ENCODE measurements at regions not wholly inside any gene's neighbourhood (a gene's known extent, or its start where the extent isn't known, plus 50 kb on each side); places are given as distances from the start of the nearest gene placed in this dataset.

DNA sequence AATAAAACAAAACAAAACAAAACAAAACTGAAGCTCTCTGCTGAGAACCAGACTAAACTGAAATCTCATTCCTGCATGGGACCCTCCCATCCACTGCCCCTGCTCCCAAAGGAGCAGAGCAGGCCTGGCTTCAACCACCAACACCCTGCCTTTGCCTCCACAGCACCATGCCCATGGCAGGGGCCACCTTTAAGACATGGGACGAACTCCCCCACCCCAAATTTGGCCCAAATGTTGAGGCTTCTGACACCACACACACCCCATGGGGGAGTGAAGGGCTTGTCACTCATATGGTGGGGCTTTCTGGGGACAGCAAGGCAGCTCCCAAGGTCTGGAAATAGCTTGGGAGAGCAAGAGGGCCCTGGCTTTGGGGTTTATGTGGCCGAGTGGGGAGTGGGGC is 177.2 kb downstream of the KIF26A start:
- TF ChIP-seq CTCF (IDR thresholded peaks at IDR 0.05; ENCODE audit: insufficient read depth, low read depth, low read length, missing control alignments): no peak

DNA sequence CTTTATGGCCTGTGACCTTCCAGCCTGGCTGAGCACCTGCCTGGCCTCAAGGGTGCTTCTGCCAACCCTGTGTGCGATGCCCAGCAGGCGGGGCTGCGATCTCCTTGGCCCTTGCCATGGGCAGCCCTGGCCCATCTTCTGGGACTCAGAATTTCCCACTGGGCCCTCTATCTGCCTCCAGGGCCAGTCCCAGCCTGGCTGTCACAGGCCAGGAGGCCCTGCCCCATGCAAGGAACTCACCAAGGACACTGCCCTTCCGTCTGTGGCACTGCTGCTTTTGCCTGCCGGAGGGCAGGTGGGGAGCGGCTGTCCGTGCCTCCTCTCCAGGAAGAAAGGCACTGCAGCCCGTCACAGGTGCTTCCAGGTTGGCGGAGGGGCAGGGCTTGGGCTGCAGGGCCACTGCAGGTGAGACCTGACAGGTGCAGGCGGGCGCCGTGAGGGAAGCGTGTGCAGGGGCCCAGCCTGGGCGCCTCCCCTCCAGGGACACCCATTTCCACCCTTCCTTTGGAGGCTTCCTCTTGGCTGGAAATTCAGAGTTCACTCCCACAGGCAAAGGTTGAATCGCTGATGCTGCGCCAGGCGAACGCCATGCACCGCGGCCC is 177.8 kb downstream of the KIF26A start:
- DNase-seq (ENCODE audit: low read depth): no peak
- no peak for TF ChIP-seq CTCF (IDR thresholded peaks at IDR 0.05; ENCODE audit: insufficient read depth, low read depth, low read length, missing control alignments)
- no peak overlapping the region for H3K4me3 ChIP-seq (ENCODE audit: low read length)

More for the DNA sequence above, 177.2 kb downstream of the KIF26A start:
- DNase-seq (ENCODE audit: low read depth): no peak
- no peak overlapping the region for H3K4me3 ChIP-seq (ENCODE audit: low read length)

DNA sequence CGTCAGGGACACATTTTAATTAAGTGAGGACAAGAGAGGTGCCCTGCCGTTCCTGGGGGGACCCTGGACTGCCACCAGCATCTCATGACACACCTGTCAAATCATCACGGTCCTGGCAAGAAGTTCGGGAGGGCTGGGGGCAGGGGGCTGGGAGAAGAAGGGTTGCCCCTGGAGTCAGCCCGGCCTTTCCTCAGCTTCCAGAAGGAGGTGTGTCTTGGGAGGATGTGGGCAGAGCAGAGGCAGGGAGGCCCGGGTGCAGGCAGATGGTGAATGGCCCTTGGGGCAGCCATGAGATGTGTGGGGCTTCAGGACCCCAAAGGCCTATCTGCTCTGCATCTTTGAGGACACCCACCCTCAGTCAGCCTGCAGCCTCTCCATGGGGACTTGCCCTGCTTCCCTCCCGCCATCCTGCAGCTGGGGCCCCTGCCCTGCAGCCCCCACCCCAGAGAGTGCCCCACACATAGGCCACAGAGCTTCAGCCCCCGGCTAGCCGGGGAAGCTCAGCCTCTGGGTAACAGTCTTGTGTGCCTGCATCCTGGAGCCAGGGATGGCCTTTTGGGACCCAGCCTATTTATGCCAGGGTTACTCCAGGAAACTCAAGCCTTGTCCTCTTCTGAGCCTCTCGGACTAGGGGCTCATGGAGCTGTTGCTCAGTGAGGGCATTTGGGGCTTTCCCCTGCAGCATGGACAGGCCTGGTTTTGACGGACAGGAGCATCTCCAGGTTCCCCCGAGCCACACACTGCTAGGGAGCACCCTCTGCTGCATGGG is 178.5 kb downstream of the KIF26A start:
- TF ChIP-seq CTCF (IDR thresholded peaks at IDR 0.05; ENCODE audit: insufficient read depth, low read depth, low read length, missing control alignments): no peak
- no peak for DNase-seq (ENCODE audit: low read depth)

DNA sequence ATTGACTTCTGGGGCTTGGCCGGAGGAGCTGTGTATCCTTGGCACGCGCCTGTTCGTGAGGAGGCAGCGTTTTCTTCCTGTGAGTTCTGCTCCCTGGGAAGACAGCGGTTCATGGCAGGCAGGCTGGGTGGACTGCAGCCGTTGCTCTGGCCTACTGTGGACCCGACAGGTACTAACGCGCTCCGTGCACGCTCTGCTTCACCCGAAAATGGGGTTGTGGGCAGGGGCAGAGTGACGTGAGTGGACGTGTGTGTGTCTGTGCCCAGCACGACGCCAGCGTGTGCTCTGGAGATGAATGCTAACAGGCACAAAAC is 179.1 kb downstream of the KIF26A start:
- DNase-seq (ENCODE audit: low read depth): no peak
- no peak overlapping the region for H3K4me3 ChIP-seq (ENCODE audit: low read length)

More for the DNA sequence above, 178.5 kb downstream of the KIF26A start:
- H3K4me3 ChIP-seq (ENCODE audit: low read length): no peak overlapping the region

DNA sequence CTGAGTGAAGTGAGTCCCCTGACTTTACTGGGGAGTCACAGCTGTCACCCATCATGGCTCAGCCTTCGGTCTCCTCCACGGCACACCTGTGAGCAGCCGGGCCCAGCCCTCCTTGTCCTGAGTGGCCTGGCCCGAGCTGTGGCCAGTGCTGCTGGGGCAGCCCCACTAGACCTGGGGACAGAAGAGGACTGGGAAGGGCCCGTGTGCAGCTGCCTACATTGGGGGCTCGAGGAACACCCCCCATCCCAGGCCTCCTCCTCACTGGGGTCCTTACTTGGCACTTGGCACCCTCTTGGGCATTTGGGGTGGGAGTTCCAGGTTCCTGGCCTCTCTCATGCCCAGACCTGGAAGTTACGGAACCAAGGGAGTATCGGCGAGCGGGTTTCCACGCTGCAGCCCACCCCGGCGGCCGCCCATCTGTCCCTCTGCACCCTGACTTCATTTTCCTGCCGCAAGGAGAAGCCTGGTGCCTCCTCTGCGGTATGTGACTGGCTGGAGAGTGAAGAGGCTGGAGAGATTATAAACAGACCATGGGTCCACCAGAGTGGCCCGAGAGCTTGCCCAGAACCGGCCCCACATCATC is 179.7 kb downstream of the KIF26A start:
- no peak overlapping the region for H3K4me3 ChIP-seq (ENCODE audit: low read length)
- no peak for TF ChIP-seq CTCF (IDR thresholded peaks at IDR 0.05; ENCODE audit: insufficient read depth, low read depth, low read length, missing control alignments)
- DNase-seq (ENCODE audit: low read depth): no peak

More for the DNA sequence above, 179.1 kb downstream of the KIF26A start:
- no peak for TF ChIP-seq CTCF (IDR thresholded peaks at IDR 0.05; ENCODE audit: insufficient read depth, low read depth, low read length, missing control alignments)

DNA sequence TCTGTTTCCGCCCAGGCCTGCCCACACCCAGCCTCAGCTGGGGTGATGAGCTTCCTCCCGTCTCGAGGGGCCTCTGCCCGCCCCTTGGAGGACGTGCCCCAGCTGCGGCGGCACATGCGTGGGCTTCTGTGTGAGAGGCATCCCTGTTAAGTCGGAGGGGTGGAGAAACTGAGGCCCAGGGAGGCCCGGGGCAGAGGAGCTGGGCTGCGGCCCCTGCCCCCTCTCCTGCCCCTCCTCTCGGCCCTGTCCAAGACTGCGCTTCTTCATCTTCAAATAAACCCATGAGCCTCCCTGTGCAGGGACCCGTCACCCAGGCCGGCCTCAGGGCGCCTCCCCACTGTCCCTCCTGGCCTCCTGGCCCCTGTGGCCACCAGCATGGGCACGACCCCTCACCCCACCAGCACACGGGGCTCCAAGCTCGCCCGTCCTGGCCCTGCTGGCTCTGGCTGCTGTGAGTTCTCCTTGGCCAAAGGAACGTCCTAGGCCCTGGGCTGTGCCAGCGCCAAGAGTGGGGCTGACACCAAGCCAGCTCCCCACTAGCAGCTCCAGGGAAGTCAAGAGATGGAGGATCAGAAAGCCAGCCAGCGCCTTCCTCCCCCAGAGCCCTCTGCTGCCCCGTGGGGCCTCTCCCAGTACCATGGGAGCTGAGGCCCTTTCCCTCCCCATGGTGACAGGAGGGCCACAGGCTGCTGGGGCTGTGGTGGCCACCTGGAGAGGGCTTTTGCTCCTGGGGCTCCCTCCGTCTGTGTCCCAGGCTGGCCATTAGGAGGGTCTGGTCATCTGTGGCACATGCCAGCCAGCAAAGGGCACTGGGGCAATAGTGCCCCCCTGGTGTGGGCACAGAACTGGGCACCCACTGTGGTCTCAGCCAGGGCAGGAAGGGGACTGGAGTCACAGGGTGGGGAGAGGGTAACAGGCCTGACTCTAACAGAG is 180.4 kb downstream of the KIF26A start:
- no peak overlapping the region for H3K4me3 ChIP-seq (ENCODE audit: low read length)

More for the DNA sequence above, 180.4 kb downstream of the KIF26A start:
- no peak for DNase-seq (ENCODE audit: low read depth)
- no peak for TF ChIP-seq CTCF (IDR thresholded peaks at IDR 0.05; ENCODE audit: insufficient read depth, low read depth, low read length, missing control alignments)
